B cell (primary cell): ENCODE measurements at regions not wholly inside any gene's neighbourhood (a gene's known extent, or its start where the extent isn't known, plus 50 kb on each side); places are given as distances from the start of the nearest gene placed in this dataset.

ENCODE experiments used
- EZH2 ChIP-seq: IDR thresholded peaks from 2 replicates; pipeline ENCODE4 v1.6.1; 2012; ENCODE audit warnings: borderline replicate concordance, low read depth, mild to moderate bottlenecking, moderate library complexity, low read length; ENCODE audit not compliant: insufficient read depth, poor library complexity, severe bottlenecking
- TF ChIP-seq, protein P1 (sequence below): fragments of 200-600 bp; IDR thresholded peaks from one replicate; pipeline ENCODE4 v1.8.0; 2022; ENCODE audit warnings: antibody characterized with exemption, mild to moderate bottlenecking

DNA sequence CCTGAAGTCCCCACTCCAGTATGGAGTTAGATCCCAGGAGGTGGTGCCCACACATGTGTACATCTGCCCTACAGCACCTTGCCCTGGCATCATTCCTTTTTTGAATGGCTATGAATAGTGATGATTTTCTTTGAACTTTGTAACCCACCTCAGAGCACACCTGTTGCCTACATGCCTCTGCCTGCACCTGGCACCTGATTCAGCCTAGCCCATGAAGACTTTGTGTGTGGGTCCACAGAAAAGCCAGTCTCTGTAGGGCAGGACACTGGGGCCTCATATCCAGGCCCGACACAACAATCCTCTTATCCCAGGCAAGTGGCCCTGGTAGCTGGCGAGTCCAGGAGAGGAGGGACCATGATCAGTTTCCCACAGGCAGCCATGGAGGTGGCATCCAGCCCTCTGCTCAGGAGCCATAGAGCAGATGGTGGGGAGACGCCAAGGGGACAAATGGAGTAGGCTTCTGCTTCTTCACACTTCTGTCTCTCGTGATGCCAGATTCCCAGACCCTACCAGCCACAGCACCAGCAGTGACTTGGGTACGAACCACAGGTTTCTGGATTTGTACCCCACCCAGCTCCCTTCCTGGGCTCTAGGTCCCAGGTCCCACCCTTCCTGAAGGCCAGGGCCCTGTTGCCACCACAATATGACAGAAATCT is 230.7 kb downstream of the UACA start:
- TF ChIP-seq, protein P1, sequence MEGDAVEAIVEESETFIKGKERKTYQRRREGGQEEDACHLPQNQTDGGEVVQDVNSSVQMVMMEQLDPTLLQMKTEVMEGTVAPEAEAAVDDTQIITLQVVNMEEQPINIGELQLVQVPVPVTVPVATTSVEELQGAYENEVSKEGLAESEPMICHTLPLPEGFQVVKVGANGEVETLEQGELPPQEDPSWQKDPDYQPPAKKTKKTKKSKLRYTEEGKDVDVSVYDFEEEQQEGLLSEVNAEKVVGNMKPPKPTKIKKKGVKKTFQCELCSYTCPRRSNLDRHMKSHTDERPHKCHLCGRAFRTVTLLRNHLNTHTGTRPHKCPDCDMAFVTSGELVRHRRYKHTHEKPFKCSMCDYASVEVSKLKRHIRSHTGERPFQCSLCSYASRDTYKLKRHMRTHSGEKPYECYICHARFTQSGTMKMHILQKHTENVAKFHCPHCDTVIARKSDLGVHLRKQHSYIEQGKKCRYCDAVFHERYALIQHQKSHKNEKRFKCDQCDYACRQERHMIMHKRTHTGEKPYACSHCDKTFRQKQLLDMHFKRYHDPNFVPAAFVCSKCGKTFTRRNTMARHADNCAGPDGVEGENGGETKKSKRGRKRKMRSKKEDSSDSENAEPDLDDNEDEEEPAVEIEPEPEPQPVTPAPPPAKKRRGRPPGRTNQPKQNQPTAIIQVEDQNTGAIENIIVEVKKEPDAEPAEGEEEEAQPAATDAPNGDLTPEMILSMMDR = no peak
- TF ChIP-seq EZH2 = no peak
